Adipocyte (in vitro differentiated cells): ENCODE measurements at regions not wholly inside any gene's neighbourhood (a gene's known extent, or its start where the extent isn't known, plus 50 kb on each side); places are given as distances from the start of the nearest gene placed in this dataset.
"Not testable (repeated sequence)": the region's sequence is repeated elsewhere in the genome, so short reads cannot be mapped to it uniquely, and the experiment has no call there.

ENCODE experiments used
- DNase-seq: peaks from one replicate; pipeline ENCODE4 v3.0.0-alpha.2; 2015; ENCODE audit warnings: low read depth
- H3K27me3 ChIP-seq: replicated peaks from 2 replicates; pipeline ENCODE4 v1.7.0; 2013; ENCODE audit warnings: mild to moderate bottlenecking, low read length, moderate library complexity; ENCODE audit not compliant: control insufficient read depth, insufficient read depth
- H3K36me3 ChIP-seq: 2 replicates; pipeline ENCODE4 v1.7.0; 2013; ENCODE audit warnings: low read length, mild to moderate bottlenecking, moderate library complexity; ENCODE audit not compliant: control insufficient read depth, insufficient read depth, severe bottlenecking
- H3K4me1 ChIP-seq: 2 replicates; pipeline ENCODE4 v1.7.0; 2013; ENCODE audit warnings: mild to moderate bottlenecking, low read length, moderate library complexity; ENCODE audit not compliant: control insufficient read depth, insufficient read depth
- H3K4me3 ChIP-seq: 2 replicates; pipeline ENCODE4 v1.7.0; 2013; ENCODE audit warnings: mild to moderate bottlenecking, low read length, moderate library complexity
- H3K9ac ChIP-seq: 2 replicates; pipeline ENCODE4 v1.7.0; 2013; ENCODE audit warnings: mild to moderate bottlenecking, low read length, moderate library complexity
- H3K9me3 ChIP-seq: 2 replicates; pipeline ENCODE4 v1.7.0; 2013; ENCODE audit warnings: mild to moderate bottlenecking, low read length, moderate library complexity; ENCODE audit not compliant: control insufficient read depth

GRCh38 chr9:19914044-19914443, 125.2 kb upstream of the SLC24A2 start:
- DNase-seq = no peak
- no peak overlapping the region for H3K4me3 ChIP-seq
- no peaks in the 10 kb centered on the region for H3K9me3 ChIP-seq
- no peaks in the 10 kb centered on the region for H3K4me1 ChIP-seq
- no peak overlapping the region for H3K9ac ChIP-seq
- H3K27me3 ChIP-seq = no peaks in the 10 kb centered on the region
- H3K36me3 ChIP-seq = no peaks in the 10 kb centered on the region

- no peak for DNase-seq
- H3K9ac ChIP-seq = no peak overlapping the region
- H3K4me3 ChIP-seq = no peak overlapping the region
- H3K27me3 ChIP-seq = no peaks in the 10 kb centered on the region
- H3K4me1 ChIP-seq = no peaks in the 10 kb centered on the region
- H3K36me3 ChIP-seq = no peaks in the 10 kb centered on the region
- H3K9me3 ChIP-seq = no peaks in the 10 kb centered on the region
Observed at GRCh38 chr9:19913151-19913550, 124.3 kb upstream of the SLC24A2 start.

- Histone ChIP-seq H3K4me3 (no peak overlapping the region), H3K36me3 (no peaks in the 10 kb centered on the region), H3K4me1 (no peaks in the 10 kb centered on the region)
Observed at GRCh38 chr9:19903076-19903475, 114.2 kb upstream of the SLC24A2 start.

GRCh38 chr9:19901586-19901985, 112.7 kb upstream of the SLC24A2 start:
- H3K4me3 ChIP-seq = no peak overlapping the region
- DNase-seq = no peak
- no peak overlapping the region for H3K9ac ChIP-seq
- H3K36me3 ChIP-seq = no peaks in the 10 kb centered on the region
- H3K4me1 ChIP-seq = no peaks in the 10 kb centered on the region
- H3K9me3 ChIP-seq = no peaks in the 10 kb centered on the region
- H3K27me3 ChIP-seq = no peaks in the 10 kb centered on the region

More at GRCh38 chr9:19903076-19903475, 114.2 kb upstream of the SLC24A2 start:
- DNase-seq = no peak
- no peaks in the 10 kb centered on the region for H3K9me3 ChIP-seq
- H3K9ac ChIP-seq = no peak overlapping the region
- H3K27me3 ChIP-seq = no peaks in the 10 kb centered on the region

- H3K27me3 ChIP-seq = no peaks in the 10 kb centered on the region
- H3K4me3 ChIP-seq = no peak overlapping the region
- H3K9me3 ChIP-seq = no peaks in the 10 kb centered on the region
- H3K36me3 ChIP-seq = no peaks in the 10 kb centered on the region
- peaks cover 8% of the 10 kb centered on the region for H3K4me1 ChIP-seq
- no peak overlapping the region for H3K9ac ChIP-seq
- no peak for DNase-seq
Observed at GRCh38 chr9:19896161-19896560, 107.3 kb upstream of the SLC24A2 start.

- not testable (repeated sequence) for H3K4me1 ChIP-seq, H3K27me3 ChIP-seq, H3K9ac ChIP-seq, H3K4me3 ChIP-seq, H3K36me3 ChIP-seq, H3K9me3 ChIP-seq, DNase-seq
Observed at GRCh38 chr9:19895578-19895977, 106.7 kb upstream of the SLC24A2 start.

GRCh38 chr9:19895006-19895405, 106.2 kb upstream of the SLC24A2 start:
- no peak overlapping the region for H3K4me3 ChIP-seq
- peak; percentile 55 for DNase-seq
- H3K9me3 ChIP-seq = no peaks in the 10 kb centered on the region
- peaks cover 8% of the 10 kb centered on the region for H3K4me1 ChIP-seq
- H3K9ac ChIP-seq = no peak overlapping the region
- H3K36me3 ChIP-seq = no peaks in the 10 kb centered on the region
- no peaks in the 10 kb centered on the region for H3K27me3 ChIP-seq

- DNase-seq = no peak
- Histone ChIP-seq H3K4me3 (no peak overlapping the region), H3K9ac (no peak overlapping the region), H3K9me3 (no peaks in the 10 kb centered on the region), H3K27me3 (peaks cover under 1% of the 10 kb centered on the region), H3K36me3 (no peaks in the 10 kb centered on the region), H3K4me1 (no peaks in the 10 kb centered on the region)
Observed at GRCh38 chr9:19885608-19886007, 96.8 kb upstream of the SLC24A2 start.

- Histone ChIP-seq H3K4me3 (no peak overlapping the region), H3K27me3 (peaks cover 7% of the 10 kb centered on the region), H3K9ac (no peak overlapping the region), H3K36me3 (no peaks in the 10 kb centered on the region), H3K9me3 (no peaks in the 10 kb centered on the region), H3K4me1 (peaks cover 6% of the 10 kb centered on the region)
- DNase-seq = no peak
Observed at GRCh38 chr9:19879062-19879461, 90.2 kb upstream of the SLC24A2 start.

- H3K4me1 ChIP-seq = peaks cover 6% of the 10 kb centered on the region
- H3K27me3 ChIP-seq = peaks cover 7% of the 10 kb centered on the region
- H3K4me3 ChIP-seq = no peak overlapping the region
- no peak overlapping the region for H3K9ac ChIP-seq
- H3K9me3 ChIP-seq = no peaks in the 10 kb centered on the region
- peak; percentile 5 for DNase-seq
- H3K36me3 ChIP-seq = no peaks in the 10 kb centered on the region
Observed at GRCh38 chr9:19876569-19877316, 87.9 kb upstream of the SLC24A2 start.

- H3K9ac ChIP-seq = no peak overlapping the region
- no peak overlapping the region for H3K4me3 ChIP-seq
- peak; percentile 15 for DNase-seq
- no peaks in the 10 kb centered on the region for H3K36me3 ChIP-seq
- peaks cover 5% of the 10 kb centered on the region for H3K27me3 ChIP-seq
- H3K9me3 ChIP-seq = peaks cover 8% of the 10 kb centered on the region
- peaks cover 6% of the 10 kb centered on the region for H3K4me1 ChIP-seq
Observed at GRCh38 chr9:19875291-19875920, 86.6 kb upstream of the SLC24A2 start.
